ENCODE measurements at regions not wholly inside any gene's neighbourhood (a gene's known extent, or its start where the extent isn't known, plus 50 kb on each side); places are given as distances from the start of the nearest gene placed in this dataset.
A peak's percentile ranks its signal among the peaks of the same experiment; 100 is the strongest.

GRCh38 chr10:132996603-132997343 lies 54.4 kb upstream of the CFAP46 start:
- TF ChIP-seq POLR2AphosphoS5 (IDR thresholded peaks at IDR 0.05) (peak in 2 of 3 donors; percentile 48 to 53), CTCF (IDR thresholded peaks at IDR 0.05 in 8 of 11, conservative IDR thresholded peaks at IDR 0.05 in 3 of 11) (no peak)

Data from spleen (tissue), 7 donors.